ENCODE measurements at regions not wholly inside any gene's neighbourhood (a gene's known extent, or its start where the extent isn't known, plus 50 kb on each side); places are given as distances from the start of the nearest gene placed in this dataset.
A peak's percentile ranks its signal among the peaks of the same experiment; 100 is the strongest.

DNA sequence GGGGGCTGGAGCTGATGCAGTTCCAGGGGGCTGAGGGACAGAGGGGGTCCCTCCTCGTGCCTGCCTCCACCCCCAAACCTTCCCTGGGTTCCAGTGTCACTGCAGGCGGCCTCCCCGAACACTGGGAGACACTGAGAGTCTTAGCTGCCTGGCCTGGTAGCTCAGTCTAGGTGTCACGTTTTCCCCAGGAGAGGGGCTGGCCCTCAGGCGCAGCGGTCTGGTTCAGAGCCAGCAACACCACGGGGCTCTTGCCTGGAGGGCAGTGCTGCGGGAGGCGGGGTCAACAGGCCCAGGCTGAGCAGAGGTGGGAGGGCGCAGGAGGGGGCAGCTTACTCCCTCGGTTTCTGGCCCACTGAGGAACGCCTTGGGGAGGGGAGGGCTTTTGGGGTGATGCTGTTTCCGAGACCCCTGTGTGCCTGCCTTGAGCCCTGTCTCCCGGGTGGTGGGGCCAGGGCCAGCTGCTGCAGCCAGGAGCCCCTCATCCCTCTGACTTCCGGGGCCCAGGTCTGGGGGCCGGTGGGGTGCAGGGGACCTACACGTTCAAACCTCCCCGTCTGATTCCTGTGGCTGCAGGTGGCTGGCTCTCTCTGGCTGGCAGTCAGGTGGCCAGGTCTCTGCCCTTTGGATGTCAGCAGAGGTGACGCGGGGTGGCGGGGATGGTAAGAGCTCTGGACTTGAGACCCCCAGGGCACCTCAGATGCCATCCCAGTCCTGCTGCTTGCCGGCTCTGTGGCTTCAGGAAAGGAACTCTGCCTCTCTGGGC is 89.3 kb upstream of the GSE1 start (continued):
- TF ChIP-seq, protein P1, sequence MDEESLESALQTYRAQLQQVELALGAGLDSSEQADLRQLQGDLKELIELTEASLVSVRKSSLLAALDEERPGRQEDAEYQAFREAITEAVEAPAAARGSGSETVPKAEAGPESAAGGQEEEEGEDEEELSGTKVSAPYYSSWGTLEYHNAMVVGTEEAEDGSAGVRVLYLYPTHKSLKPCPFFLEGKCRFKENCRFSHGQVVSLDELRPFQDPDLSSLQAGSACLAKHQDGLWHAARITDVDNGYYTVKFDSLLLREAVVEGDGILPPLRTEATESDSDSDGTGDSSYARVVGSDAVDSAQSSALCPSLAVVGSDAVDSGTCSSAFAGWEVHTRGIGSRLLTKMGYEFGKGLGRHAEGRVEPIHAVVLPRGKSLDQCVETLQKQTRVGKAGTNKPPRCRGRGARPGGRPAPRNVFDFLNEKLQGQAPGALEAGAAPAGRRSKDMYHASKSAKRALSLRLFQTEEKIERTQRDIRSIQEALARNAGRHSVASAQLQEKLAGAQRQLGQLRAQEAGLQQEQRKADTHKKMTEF (CRISPR knock-in tag; IDR thresholded peaks at IDR 0.05): no peak
- TF ChIP-seq BORCS8-MEF2B (CRISPR knock-in tag; IDR thresholded peaks at IDR 0.05): no peak; the same call in 1 of the 2 replicates
- no peak for TF ChIP-seq ZNF724P (CRISPR knock-in tag; IDR thresholded peaks at IDR 0.05; ENCODE audit: borderline replicate concordance)
- TF ChIP-seq MAFK (conservative IDR thresholded peaks at IDR 0.05 in 1 of 2, IDR thresholded peaks at IDR 0.05 in 1 of 2; ENCODE audit: low read length in 2 of 2): no peak
- TF ChIP-seq, protein P2, sequence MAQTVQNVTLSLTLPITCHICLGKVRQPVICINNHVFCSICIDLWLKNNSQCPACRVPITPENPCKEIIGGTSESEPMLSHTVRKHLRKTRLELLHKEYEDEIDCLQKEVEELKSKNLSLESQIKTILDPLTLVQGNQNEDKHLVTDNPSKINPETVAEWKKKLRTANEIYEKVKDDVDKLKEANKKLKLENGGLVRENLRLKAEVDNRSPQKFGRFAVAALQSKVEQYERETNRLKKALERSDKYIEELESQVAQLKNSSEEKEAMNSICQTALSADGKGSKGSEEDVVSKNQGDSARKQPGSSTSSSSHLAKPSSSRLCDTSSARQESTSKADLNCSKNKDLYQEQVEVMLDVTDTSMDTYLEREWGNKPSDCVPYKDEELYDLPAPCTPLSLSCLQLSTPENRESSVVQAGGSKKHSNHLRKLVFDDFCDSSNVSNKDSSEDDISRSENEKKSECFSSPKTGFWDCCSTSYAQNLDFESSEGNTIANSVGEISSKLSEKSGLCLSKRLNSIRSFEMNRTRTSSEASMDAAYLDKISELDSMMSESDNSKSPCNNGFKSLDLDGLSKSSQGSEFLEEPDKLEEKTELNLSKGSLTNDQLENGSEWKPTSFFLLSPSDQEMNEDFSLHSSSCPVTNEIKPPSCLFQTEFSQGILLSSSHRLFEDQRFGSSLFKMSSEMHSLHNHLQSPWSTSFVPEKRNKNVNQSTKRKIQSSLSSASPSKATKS (CRISPR knock-in tag; IDR thresholded peaks at IDR 0.05): no peak
- TF ChIP-seq NR2C2 (CRISPR knock-in tag; IDR thresholded peaks at IDR 0.05; ENCODE audit: borderline replicate concordance): no peak; the same call in 1 of the 2 replicates
- TF ChIP-seq ZNF33B (CRISPR knock-in tag; IDR thresholded peaks at IDR 0.05): 0 out of 2 replicates have a peak, but pooled peaks have one; percentile 74
- peak; percentile 51 for TF ChIP-seq CEBPG (CRISPR knock-in tag; IDR thresholded peaks at IDR 0.05)
- TF ChIP-seq ATF1 (CRISPR knock-in tag; IDR thresholded peaks at IDR 0.05): no peak
- TF ChIP-seq IKZF4 (CRISPR knock-in tag; IDR thresholded peaks at IDR 0.05; ENCODE audit: borderline replicate concordance, low read depth, not compliant biosample characterization): peak; percentile 48
- 0 out of 2 replicates have a peak, but pooled peaks have one; percentile 13 for TF ChIP-seq ZNF616 (CRISPR knock-in tag; IDR thresholded peaks at IDR 0.05; ENCODE audit: low read depth)
- TF ChIP-seq STAT5B (CRISPR knock-in tag; IDR thresholded peaks at IDR 0.05): no peak
- TF ChIP-seq ZNF605 (CRISPR knock-in tag; IDR thresholded peaks at IDR 0.05): no peak
- no peak for TF ChIP-seq CHCHD3 (CRISPR knock-in tag; IDR thresholded peaks at IDR 0.05)
- no peak for TF ChIP-seq ZBTB8A (CRISPR knock-in tag; IDR thresholded peaks at IDR 0.05; ENCODE audit: borderline replicate concordance, low read depth)
- no peak for TF ChIP-seq ZNF501 (CRISPR knock-in tag; IDR thresholded peaks at IDR 0.05)
- no peak; the same call in 1 of the 2 replicates for TF ChIP-seq FOSL2 (CRISPR knock-in tag; IDR thresholded peaks at IDR 0.05)
- TF ChIP-seq, protein P3, sequence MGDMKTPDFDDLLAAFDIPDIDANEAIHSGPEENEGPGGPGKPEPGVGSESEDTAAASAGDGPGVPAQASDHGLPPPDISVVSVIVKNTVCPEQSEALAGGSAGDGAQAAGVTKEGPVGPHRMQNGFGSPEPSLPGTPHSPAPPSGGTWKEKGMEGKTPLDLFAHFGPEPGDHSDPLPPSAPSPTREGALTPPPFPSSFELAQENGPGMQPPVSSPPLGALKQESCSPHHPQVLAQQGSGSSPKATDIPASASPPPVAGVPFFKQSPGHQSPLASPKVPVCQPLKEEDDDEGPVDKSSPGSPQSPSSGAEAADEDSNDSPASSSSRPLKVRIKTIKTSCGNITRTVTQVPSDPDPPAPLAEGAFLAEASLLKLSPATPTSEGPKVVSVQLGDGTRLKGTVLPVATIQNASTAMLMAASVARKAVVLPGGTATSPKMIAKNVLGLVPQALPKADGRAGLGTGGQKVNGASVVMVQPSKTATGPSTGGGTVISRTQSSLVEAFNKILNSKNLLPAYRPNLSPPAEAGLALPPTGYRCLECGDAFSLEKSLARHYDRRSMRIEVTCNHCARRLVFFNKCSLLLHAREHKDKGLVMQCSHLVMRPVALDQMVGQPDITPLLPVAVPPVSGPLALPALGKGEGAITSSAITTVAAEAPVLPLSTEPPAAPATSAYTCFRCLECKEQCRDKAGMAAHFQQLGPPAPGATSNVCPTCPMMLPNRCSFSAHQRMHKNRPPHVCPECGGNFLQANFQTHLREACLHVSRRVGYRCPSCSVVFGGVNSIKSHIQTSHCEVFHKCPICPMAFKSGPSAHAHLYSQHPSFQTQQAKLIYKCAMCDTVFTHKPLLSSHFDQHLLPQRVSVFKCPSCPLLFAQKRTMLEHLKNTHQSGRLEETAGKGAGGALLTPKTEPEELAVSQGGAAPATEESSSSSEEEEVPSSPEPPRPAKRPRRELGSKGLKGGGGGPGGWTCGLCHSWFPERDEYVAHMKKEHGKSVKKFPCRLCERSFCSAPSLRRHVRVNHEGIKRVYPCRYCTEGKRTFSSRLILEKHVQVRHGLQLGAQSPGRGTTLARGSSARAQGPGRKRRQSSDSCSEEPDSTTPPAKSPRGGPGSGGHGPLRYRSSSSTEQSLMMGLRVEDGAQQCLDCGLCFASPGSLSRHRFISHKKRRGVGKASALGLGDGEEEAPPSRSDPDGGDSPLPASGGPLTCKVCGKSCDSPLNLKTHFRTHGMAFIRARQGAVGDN (CRISPR knock-in tag; IDR thresholded peaks at IDR 0.05): peak; percentile 75
- TF ChIP-seq, protein P4, sequence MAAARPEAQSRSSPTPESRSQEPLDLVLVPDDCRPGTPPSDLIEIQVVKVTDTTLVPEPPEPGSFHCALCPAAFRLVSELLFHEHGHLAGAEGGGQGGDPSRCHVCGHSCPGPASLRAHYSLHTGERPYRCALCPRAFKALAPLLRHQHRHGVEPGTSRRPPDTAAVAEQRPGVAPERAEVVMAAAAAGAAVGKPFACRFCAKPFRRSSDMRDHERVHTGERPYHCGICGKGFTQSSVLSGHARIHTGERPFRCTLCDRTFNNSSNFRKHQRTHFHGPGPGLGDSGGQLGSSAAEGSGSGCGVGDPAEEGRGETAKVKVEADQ (CRISPR knock-in tag; IDR thresholded peaks at IDR 0.05; ENCODE audit: borderline replicate concordance): no peak
- TF ChIP-seq, protein P5, sequence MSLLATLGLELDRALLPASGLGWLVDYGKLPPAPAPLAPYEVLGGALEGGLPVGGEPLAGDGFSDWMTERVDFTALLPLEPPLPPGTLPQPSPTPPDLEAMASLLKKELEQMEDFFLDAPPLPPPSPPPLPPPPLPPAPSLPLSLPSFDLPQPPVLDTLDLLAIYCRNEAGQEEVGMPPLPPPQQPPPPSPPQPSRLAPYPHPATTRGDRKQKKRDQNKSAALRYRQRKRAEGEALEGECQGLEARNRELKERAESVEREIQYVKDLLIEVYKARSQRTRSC (CRISPR knock-in tag; IDR thresholded peaks at IDR 0.05; ENCODE audit: low read depth): no peak
- no peak for TF ChIP-seq ZNF230 (CRISPR knock-in tag; IDR thresholded peaks at IDR 0.05)
